Lower lobe of right lung (tissue), 2 donors: ENCODE measurements at regions not wholly inside any gene's neighbourhood (a gene's known extent, or its start where the extent isn't known, plus 50 kb on each side); places are given as distances from the start of the nearest gene placed in this dataset.

Experiments used
- ATAC-seq, 2 donors: fragments of 200-7000 bp; cut with Tn5 transposase; one replicate each; pipeline ENCODE4 v1.9.1; 2020 to 2022; ENCODE audit warnings: mild to moderate bottlenecking in 2 of 2, moderate library complexity in 2 of 2
- DNase-seq: peaks from one replicate; pipeline ENCODE4 v3.0.0-alpha.2; 2020
- H3K27ac ChIP-seq: fragments of 200-600 bp; one replicate; pipeline ENCODE4 v1.8.0; 2022
- H3K27me3 ChIP-seq: fragments of 200-600 bp; one replicate; pipeline ENCODE4 v1.8.0; 2022; ENCODE audit warnings: low read depth
- H3K36me3 ChIP-seq: fragments of 200-600 bp; one replicate; pipeline ENCODE4 v1.8.0; 2022; ENCODE audit warnings: mild to moderate bottlenecking
- H3K4me1 ChIP-seq: fragments of 200-600 bp; one replicate; pipeline ENCODE4 v1.8.0; 2022
- H3K4me3 ChIP-seq: fragments of 200-600 bp; one replicate; pipeline ENCODE4 v1.8.0; 2022; ENCODE audit warnings: mild to moderate bottlenecking
- H3K9me3 ChIP-seq: fragments of 200-600 bp; one replicate; pipeline ENCODE4 v1.8.0; 2022
- intact Hi-C: fragments of 100-400 bp; cut with DNase I; formaldehyde crosslinking; loops from one replicate; pipeline ENCODE4 v1.11.0; 2022
- TF ChIP-seq, protein P1 (sequence below): fragments of 200-600 bp; IDR thresholded peaks from one replicate; pipeline ENCODE4 v1.8.0; 2022; ENCODE audit warnings: antibody characterized with exemption, mild to moderate bottlenecking
- donor health status: DM: no; HTN: yes; CAD: no; lungs with severe emphysema.

- DNase-seq, result no peak
- no peak for ATAC-seq
- intact Hi-C loops, result no loop called here
- Histone ChIP-seq H3K4me3 (no peak overlapping the region), H3K4me1 (no peaks in the 10 kb centered on the region), H3K9me3 (no peaks in the 10 kb centered on the region), H3K27ac (no peak overlapping the region), H3K36me3 (no peaks in the 10 kb centered on the region), H3K27me3 (no peaks in the 10 kb centered on the region)
- TF ChIP-seq, protein P1, sequence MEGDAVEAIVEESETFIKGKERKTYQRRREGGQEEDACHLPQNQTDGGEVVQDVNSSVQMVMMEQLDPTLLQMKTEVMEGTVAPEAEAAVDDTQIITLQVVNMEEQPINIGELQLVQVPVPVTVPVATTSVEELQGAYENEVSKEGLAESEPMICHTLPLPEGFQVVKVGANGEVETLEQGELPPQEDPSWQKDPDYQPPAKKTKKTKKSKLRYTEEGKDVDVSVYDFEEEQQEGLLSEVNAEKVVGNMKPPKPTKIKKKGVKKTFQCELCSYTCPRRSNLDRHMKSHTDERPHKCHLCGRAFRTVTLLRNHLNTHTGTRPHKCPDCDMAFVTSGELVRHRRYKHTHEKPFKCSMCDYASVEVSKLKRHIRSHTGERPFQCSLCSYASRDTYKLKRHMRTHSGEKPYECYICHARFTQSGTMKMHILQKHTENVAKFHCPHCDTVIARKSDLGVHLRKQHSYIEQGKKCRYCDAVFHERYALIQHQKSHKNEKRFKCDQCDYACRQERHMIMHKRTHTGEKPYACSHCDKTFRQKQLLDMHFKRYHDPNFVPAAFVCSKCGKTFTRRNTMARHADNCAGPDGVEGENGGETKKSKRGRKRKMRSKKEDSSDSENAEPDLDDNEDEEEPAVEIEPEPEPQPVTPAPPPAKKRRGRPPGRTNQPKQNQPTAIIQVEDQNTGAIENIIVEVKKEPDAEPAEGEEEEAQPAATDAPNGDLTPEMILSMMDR, result no peak
Measured at GRCh38 chr9:87827341-87827740, 55.3 kb upstream of the SPATA31E1 start.

GRCh38 chr9:87829756-87830155, 52.9 kb upstream of the SPATA31E1 start:
- Histone ChIP-seq H3K9me3 (no peaks in the 10 kb centered on the region), H3K36me3 (no peaks in the 10 kb centered on the region), H3K27ac (no peak overlapping the region), H3K4me1 (no peaks in the 10 kb centered on the region), H3K4me3 (no peak overlapping the region), H3K27me3 (peaks cover 1% of the 10 kb centered on the region)
- ATAC-seq, result no peak
- DNase-seq, result no peak
- TF ChIP-seq, protein P1, result no peak
- intact Hi-C loops, result no loop called here

- Histone ChIP-seq H3K4me1 (no peaks in the 10 kb centered on the region), H3K36me3 (no peaks in the 10 kb centered on the region), H3K27ac (no peak overlapping the region), H3K27me3 (peaks cover 4% of the 10 kb centered on the region), H3K9me3 (no peaks in the 10 kb centered on the region), H3K4me3 (no peak overlapping the region)
- TF ChIP-seq, protein P1, result no peak
- DNase-seq (no peak), ATAC-seq (no peak)
- intact Hi-C loops, result no loop called here
Measured at GRCh38 chr9:87830446-87830845, 52.2 kb upstream of the SPATA31E1 start.

DNA sequence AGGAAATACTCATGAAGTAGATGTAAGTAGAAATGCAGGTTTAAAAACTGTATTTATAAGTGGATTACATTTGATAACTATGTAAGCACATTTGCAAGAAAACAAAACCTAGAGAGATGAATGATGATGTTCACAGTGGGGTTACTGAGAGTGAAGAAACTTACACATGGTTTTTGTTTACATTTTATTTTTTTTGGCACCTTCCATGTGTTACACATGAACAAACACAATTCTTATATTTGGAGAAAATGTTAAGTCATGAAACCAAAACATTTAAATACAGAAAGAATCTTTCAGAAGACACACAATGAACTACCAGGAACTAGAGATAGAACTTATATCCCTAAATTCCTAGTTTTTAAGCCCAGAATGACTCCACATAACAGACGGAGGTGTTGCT, 51.5 kb upstream of the SPATA31E1 start:
- H3K27me3 ChIP-seq, result peaks cover 4% of the 10 kb centered on the region
- ATAC-seq (no peak), DNase-seq (no peak)
- no peak overlapping the region for H3K27ac ChIP-seq
- no peak overlapping the region for H3K4me3 ChIP-seq
- H3K9me3 ChIP-seq, result no peaks in the 10 kb centered on the region
- H3K4me1 ChIP-seq, result no peaks in the 10 kb centered on the region
- H3K36me3 ChIP-seq, result no peaks in the 10 kb centered on the region
- TF ChIP-seq, protein P1, result no peak
- intact Hi-C loops, result no loop called here
